AG09309 (cell line): ENCODE measurements at regions not wholly inside any gene's neighbourhood (a gene's known extent, or its start where the extent isn't known, plus 50 kb on each side); places are given as distances from the start of the nearest gene placed in this dataset.

Experiments
- DNase-seq: peaks from one replicate; pipeline ENCODE4 v3.0.0-alpha.2; 2010; ENCODE audit warnings: low read depth
- H3K4me3 ChIP-seq: 2 replicates; pipeline ENCODE4 v1.5.1; 2011; ENCODE audit warnings: mild to moderate bottlenecking, low read depth, low read length, moderate library complexity; ENCODE audit not compliant: control insufficient read depth
- TF ChIP-seq, protein P1 (sequence below): IDR thresholded peaks from 2 replicates; pipeline ENCODE4 v1.5.1; 2011; ENCODE audit warnings: mild to moderate bottlenecking, low read depth, low read length, inconsistent platforms; ENCODE audit not compliant: insufficient read depth, control insufficient read depth; ENCODE audit errors: missing control alignments

DNA sequence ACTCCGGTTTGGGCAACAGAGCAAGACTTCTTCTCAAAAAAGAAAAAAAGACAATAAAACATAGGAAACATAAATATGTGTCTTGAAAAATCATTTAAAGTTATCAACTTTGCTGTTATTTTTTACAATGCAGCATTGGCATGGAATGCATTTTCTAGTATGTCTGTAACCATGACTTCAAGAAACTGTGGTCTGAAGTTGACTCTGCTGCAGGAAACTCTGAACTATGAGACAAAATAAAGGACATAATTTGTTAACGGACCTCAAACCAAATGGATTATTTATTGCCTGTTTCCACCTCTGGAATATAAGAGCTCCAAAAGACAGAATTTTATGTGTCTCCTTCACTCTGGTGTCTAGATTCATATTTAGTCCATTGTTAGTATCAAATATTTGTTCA lies 79.1 kb downstream of the TRIB2 start:
- no peak for DNase-seq
- no peak overlapping the region for H3K4me3 ChIP-seq
- TF ChIP-seq, protein P1, sequence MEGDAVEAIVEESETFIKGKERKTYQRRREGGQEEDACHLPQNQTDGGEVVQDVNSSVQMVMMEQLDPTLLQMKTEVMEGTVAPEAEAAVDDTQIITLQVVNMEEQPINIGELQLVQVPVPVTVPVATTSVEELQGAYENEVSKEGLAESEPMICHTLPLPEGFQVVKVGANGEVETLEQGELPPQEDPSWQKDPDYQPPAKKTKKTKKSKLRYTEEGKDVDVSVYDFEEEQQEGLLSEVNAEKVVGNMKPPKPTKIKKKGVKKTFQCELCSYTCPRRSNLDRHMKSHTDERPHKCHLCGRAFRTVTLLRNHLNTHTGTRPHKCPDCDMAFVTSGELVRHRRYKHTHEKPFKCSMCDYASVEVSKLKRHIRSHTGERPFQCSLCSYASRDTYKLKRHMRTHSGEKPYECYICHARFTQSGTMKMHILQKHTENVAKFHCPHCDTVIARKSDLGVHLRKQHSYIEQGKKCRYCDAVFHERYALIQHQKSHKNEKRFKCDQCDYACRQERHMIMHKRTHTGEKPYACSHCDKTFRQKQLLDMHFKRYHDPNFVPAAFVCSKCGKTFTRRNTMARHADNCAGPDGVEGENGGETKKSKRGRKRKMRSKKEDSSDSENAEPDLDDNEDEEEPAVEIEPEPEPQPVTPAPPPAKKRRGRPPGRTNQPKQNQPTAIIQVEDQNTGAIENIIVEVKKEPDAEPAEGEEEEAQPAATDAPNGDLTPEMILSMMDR, result no peak

DNA sequence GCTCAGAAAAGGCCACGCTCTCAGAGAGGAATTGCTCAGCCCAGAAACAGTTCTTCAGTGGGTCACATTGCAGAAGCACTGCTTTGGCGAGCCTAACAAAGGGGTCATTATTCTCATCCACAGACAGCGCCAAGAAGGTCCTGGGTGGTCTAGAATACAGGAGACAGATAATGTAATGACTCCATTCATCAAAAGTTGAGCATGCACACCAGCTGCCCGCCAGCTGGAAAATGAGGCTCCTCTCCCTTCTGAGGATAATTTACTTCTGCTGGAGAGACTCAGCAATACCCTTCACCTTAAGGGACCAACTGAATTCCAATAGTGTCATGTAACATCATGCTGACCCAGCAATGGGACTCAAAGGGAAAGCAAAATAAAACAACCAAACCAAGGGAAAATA lies 79.9 kb downstream of the TRIB2 start:
- H3K4me3 ChIP-seq, result no peak overlapping the region
- TF ChIP-seq, protein P1, result no peak
- DNase-seq, result no peak

DNA sequence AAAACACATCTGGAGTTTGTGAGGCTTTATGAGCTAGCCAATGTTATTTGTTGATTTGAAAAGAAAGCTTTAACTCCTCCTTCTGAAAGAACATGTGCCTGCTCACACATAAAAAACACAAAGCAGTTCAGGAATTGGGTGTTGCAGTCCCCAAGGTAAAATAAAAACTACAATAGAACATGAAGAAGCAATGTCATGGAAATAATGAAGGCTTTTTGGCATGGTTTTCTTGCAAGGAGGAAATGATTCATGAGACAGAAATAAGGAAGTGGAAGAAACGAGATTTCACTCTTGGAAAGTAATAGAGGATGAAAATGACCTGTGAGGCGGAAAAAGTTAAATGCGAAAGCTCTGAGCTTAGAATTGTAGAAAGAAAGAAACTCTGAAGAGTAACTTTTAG lies 81.1 kb downstream of the TRIB2 start:
- TF ChIP-seq, protein P1, result no peak
- no peak for DNase-seq
- H3K4me3 ChIP-seq, result no peak overlapping the region

DNA sequence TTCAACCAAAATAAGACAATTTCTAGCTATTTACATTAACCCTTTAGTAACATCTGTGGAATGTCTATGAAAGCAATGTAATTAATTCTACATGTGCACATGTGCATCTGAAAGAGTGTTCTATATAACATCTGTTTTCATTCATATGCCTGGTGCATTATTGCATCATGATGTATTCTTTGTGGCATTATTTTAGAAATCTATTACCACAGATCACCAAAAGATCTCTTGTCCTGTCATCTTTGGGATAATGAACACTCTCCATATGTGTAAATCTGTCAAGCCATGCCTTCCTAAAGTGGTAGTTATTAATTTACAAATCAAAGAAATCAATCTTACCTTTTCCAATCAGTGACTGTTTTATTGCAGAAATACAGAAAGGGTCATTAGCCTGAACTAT lies 86.9 kb downstream of the TRIB2 start:
- TF ChIP-seq, protein P1, result no peak
- no peak for DNase-seq
- H3K4me3 ChIP-seq, result no peak overlapping the region

DNA sequence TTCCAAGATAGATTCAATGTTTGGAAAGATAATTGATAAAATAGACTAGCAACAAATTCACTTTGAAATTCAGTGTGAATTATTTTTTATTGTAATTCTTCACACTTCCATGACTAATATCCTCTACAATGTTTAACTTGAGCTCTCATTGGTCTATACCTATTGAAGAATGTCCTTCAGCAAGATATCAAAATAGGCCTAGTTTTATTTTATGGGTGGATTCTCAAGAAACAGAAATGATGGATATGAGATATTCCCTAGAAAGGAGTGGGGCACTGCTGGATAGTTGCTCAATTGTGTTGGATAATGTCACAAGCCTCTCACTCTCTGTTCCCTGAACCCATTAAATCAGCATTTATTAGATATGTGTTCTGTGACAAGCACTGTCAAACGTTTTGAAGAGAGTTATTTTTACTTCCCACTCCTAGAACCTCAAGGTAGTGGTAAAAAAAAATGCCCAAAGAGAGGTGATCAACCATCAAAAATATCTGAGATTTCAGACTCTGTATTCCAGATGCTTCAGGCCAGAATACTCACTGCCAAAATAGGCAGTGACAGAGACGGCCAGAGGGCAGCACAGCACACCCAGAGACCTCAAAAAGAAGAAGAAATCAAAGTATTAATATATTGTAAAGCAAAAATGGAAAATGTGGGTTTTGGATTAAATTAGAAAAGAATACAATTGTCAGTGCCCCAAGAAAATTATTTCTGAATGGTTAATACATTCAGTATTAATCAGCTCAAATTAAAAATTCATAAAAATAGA lies 87.5 kb downstream of the TRIB2 start:
- TF ChIP-seq, protein P1, result peak; percentile 15
- H3K4me3 ChIP-seq, result no peak overlapping the region
- no peak for DNase-seq

DNA sequence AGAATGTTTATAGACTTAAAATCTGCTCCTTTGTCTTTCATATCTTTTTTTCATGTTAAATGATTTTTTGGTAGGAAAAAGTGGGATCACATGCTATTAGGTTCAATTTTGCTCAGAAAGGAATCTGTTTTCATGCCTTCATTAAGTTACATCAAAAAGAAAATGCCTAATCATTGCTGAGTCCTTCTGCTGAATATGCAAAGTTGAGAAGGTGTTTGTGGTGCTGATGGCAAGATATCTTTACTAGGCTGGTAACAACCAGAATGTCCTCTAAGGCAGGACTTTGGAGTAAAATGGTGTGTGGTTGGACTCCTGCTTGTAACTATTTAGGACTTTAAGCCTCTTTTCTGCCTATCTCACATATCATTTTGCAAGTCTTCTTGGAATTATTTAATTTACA lies 88.3 kb downstream of the TRIB2 start:
- no peak overlapping the region for H3K4me3 ChIP-seq
- DNase-seq, result no peak
- TF ChIP-seq, protein P1, result no peak

DNA sequence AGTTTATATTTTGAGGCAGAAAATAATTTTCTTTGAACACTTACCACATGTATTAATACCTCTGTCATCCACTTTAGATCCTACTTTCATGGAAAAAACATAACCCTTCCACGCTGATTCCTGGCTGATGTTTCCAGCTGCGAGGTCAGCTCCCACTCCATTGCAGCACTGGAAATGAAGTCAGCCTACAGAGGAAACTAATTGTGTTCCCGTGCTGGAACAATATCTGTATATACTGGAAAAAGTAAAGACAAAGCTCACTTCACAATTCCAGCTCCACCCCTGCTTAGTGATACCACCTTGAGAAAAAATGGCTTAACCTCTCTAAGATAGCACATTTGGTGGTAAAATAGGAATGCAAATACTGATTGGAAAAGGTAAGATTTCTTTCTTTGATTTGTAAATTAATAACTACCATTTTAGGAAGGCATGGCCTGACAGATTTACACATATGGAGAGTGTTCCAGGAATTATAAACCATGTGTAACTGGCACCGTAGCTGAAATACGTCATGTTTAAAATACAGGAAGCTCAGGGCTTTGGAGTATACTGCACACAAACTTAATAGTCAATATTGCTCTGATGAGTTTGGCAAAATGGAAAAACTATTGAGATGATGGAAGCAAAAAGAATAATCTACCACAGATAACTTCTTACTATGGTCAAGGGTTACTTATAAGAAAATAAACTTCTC lies 90.0 kb downstream of the TRIB2 start:
- no peak overlapping the region for H3K4me3 ChIP-seq
- no peak for DNase-seq
- TF ChIP-seq, protein P1, result no peak
